ENCODE measurements at regions not wholly inside any gene's neighbourhood (a gene's known extent, or its start where the extent isn't known, plus 50 kb on each side); places are given as distances from the start of the nearest gene placed in this dataset.

- H3K4me3 ChIP-seq (replicated peaks; ENCODE audit: low read depth, low read length), result no peak overlapping the region
- TF ChIP-seq CTCF (IDR thresholded peaks at IDR 0.05; ENCODE audit: low read length, missing control alignments), result no peak
- DNase-seq (ENCODE audit: low read depth), result no peak
Observed at GRCh38 chr7:131000389-131000788, 266.4 kb upstream of the KLF14 start.

GRCh38 chr7:131000873-131001272 is 266.9 kb upstream of the KLF14 start:
- H3K4me3 ChIP-seq (replicated peaks; ENCODE audit: low read depth, low read length), result no peak overlapping the region
- DNase-seq (ENCODE audit: low read depth), result no peak
- no peak for TF ChIP-seq CTCF (IDR thresholded peaks at IDR 0.05; ENCODE audit: low read length, missing control alignments)

GRCh38 chr7:131002600-131002999 is 268.6 kb upstream of the KLF14 start:
- no peak overlapping the region for H3K4me3 ChIP-seq (replicated peaks; ENCODE audit: low read depth, low read length)
- no peak for TF ChIP-seq CTCF (IDR thresholded peaks at IDR 0.05; ENCODE audit: low read length, missing control alignments)
- no peak for DNase-seq (ENCODE audit: low read depth)

DNA sequence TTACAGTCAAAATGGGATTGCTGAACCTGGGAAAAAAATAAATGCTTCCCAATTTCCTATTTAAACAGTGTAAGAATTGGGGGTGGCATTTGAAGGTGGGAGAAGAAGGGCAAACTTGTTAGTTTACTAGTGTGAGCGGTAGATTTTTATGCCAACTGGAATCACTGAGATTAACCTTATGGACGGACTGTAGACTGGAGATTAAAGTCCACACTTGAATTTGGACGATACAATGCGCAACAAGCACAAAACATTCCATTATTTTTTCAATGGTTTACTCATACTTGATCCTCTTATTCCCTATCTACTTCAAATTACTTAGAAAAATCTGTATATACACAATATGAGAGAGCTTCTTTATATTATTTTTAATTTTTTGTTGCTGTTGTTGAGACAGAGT is 269.6 kb upstream of the KLF14 start:
- H3K4me3 ChIP-seq (replicated peaks; ENCODE audit: low read depth, low read length), result no peak overlapping the region
- TF ChIP-seq CTCF (IDR thresholded peaks at IDR 0.05; ENCODE audit: low read length, missing control alignments), result no peak
- DNase-seq (ENCODE audit: low read depth), result no peak

GRCh38 chr7:131004371-131004770 is 270.4 kb upstream of the KLF14 start:
- no peak for TF ChIP-seq CTCF (IDR thresholded peaks at IDR 0.05; ENCODE audit: low read length, missing control alignments)
- DNase-seq (ENCODE audit: low read depth), result no peak
- H3K4me3 ChIP-seq (replicated peaks; ENCODE audit: low read depth, low read length), result no peak overlapping the region

GRCh38 chr7:131007439-131008330 is 273.7 kb upstream of the KLF14 start:
- DNase-seq (ENCODE audit: low read depth), result peak; percentile 77
- TF ChIP-seq CTCF (IDR thresholded peaks at IDR 0.05; ENCODE audit: low read length, missing control alignments), result peak; percentile 67
- no peak overlapping the region for H3K4me3 ChIP-seq (replicated peaks; ENCODE audit: low read depth, low read length)

Data from fibroblast of pulmonary artery (primary cell).